Activated CD4-positive, alpha-beta T cell treated with anti-CD3 and anti-CD28 coated beads, Interleukin-2, amount 50 U/mL, for 16 hours (primary cell): ENCODE measurements at regions not wholly inside any gene's neighbourhood (a gene's known extent, or its start where the extent isn't known, plus 50 kb on each side); places are given as distances from the start of the nearest gene placed in this dataset.

Experiments
- DNase-seq: peaks from one replicate; pipeline ENCODE4 v3.0.0-alpha.2; 2020

DNA sequence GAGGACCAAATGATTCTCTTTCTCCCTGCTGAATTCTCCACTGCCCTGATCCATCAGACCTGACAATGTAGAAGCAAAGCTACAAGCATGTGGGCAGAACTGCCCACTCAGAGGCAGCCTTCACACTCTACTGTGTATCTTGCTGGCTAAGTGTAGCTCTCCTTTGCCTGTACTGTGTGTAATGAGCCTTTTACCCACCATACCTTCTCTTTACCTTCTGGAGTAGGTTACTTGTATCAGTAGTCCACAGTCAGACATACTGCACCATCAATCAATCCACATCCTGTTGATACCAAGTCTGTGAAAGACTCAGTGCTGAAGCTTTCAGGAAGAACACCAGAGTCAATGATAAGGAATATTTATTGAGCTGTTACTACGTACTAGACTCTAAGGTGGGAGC is 440.7 kb upstream of the ARHGEF26 start:
- no peak for DNase-seq

DNA sequence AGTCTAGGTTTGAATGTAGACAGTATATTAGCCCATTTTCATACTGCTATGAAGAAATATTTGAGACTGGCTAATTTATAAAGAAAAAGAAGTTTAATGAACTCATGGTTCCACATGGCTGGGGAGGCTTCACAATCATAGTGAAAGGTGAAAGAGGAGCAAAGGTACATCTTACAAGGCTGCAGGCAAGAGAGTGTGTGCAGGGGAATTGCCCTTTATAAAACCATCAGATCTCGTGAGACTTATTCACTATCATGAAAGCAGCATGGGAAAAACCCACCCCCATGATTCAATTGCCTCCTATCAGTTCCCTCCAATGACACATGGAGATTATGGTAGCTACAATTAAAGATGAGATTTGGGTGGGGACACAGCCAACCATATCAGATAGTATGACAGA is 440.1 kb upstream of the ARHGEF26 start:
- DNase-seq, result no peak

DNA sequence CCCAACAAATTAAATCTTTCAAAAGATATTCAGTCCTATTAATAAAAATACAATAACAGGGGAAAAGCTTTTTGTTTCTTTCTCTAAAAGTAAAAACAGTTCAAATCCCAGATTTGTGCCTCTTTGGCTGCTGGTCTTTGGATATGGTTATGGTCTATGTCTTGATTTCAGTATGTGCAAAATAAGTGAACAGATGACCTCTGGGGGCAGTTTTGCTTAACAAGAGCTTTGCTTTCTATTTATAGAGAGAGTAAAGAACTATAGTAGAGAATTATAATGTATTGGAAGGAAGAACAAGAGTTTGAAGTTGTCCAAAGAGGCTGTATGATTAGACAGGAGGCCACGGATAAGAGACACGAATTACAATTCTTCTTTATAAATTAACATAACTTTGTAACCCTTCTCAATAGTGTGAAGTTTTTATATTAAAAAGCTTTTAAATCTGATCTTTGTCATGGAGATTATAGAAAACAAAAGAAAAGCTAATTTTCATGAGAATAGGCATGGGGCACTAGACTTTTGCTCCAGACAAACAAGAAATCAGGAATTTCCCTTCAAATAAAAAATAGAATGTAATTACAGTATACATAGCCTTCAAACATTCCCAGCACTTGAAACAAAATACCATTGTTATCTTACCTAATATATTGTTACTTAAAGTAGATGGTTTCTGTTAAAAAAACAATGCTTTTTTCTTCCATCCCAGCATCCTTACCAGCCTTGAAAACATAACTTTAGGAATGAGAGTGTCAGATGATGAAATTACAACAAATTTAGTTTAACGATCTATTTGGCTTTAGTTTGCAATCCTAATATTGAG is 432.7 kb upstream of the ARHGEF26 start:
- DNase-seq, result no peak

DNA sequence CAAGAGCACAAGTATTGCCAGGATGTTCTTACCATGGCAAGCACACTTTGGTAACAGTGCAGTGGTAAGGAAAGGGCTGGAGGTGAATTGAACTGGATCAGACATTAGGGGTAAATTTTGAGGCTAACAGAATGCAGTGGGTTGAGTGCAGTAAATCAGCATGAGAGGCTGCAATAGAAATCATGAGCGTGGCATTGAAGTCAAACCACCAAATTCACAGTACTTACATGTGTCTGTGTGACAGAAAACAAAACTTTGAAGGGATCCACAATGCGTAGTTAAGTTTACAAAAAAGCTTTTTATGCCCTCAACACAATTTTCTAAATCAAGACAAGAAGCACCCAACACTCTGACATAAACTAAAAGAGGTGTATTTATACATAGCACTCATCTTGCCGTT is 428.0 kb upstream of the ARHGEF26 start:
- no peak for DNase-seq

DNA sequence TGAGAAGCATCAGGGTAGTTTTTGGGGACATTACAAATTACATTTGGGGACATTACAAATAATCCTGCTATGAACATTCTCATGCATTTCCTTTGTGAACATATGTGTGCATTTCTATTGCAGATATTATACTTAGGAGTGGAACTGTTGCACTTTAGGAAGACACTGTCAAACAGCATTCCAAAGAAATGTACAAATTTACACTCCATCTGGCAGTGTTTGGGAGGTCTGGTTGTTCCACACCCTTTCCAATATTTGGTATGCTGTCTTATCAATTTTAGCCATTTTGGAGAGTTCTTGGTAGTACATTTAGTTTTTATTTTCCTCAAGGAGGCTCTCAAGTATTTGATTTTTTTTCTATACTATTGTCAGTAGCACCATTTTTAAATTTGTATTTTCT is 419.1 kb upstream of the ARHGEF26 start:
- DNase-seq, result no peak

DNA sequence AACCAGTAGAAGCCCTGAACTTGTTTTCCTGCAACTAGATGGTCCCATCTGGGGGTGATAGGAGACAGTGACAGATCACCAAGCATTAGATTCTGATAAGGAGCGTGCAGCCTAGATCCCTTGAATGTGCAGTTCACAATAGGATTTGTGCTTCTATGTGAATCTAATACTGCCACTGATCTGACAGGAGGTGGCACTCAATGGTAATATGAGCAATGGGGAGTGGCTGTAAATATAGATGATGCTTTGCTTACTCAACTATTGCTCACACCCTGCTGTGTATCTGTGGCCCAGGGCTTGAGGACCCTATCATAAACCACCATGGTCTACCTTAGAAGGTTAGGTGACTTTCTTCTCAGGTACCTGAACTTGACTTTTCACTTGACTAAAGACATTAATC is 417.1 kb upstream of the ARHGEF26 start:
- DNase-seq, result no peak

DNA sequence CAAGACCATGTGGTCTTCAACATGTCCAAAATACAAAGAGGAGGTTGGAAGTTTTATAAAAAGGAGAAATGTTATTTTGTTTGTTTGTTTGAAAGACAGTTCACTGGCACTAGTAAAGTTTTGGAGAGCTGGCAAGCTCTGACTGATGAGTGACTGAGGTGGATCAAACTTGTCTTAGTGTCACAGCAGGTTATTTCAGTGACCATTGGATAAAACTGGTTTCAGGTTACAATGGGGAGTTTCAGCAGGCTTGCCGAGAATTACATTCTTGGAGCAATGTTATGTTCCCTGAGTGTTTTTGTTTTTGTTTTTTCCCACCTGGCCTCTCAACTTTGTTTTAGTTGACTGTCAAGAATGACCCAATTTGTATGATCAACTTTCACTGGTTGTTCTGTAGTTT is 414.5 kb upstream of the ARHGEF26 start:
- DNase-seq, result no peak

DNA sequence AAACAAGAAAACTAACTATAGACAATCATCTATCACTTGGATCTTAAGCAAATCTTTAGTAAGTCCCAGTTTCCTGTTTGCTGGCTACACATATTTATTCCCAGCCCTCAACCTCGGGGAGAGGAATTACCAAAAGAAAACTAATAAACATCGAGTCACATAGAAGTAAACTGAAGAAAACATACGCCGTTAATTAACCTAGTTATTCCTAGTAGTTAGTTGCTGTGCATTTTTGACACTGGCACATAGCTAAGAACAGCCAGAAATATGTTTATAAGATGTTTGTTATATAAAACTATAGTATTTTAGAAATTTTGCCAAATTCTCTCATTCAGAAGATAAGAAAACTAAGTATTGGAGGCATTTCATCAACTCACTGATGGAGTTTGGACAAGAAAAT is 407.2 kb upstream of the ARHGEF26 start:
- no peak for DNase-seq

DNA sequence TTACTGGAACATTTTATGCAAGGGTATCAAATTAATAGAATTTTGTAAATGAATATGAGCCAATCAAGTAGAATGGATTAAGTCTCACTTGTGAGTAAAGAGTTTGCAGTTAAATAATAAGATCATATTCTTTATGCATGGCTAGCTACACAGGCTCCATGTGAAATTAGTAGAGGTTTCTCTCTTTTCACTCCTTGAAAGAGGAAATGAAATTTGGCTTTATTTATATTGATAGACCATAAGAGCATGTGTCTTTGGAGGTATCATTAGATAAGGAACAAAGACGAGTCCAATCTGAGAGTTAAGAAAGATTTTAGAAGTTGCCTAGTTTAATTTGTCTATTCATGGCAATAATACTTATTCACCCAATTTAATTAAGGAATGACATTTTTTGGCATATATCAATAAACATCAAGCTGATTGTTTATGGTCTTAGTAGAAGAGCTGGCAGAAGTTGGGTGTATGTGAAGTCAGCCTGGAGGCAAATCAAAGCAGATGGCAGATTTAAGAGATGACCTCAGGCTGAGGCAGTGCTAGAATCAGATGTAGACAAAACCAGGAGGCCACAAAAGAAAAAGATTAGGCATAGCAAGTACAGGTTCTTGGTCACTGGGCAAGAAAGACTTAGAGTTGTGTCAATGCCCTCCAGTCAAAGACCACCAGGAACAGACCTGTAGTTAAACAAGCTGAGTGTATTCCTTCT is 406.5 kb upstream of the ARHGEF26 start:
- DNase-seq, result no peak

DNA sequence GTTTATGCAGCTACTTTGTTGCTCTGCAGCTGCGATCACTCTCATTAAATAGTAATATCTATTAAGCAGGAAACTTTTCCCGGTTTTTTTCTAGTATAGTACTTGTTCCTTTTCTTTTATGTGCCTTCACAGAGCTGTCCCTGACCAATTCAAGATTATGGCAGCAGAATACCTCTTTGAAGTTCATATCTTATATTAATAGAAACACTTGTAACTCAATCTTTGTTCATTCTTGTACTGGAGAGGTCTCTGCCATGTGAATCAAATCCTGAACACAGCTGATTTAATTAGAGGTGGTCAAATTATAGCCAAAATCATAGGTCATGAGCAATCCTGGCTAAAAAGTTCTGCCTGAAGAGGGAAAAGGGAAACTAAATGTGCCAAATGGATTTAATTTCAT is 399.0 kb upstream of the ARHGEF26 start:
- no peak for DNase-seq

DNA sequence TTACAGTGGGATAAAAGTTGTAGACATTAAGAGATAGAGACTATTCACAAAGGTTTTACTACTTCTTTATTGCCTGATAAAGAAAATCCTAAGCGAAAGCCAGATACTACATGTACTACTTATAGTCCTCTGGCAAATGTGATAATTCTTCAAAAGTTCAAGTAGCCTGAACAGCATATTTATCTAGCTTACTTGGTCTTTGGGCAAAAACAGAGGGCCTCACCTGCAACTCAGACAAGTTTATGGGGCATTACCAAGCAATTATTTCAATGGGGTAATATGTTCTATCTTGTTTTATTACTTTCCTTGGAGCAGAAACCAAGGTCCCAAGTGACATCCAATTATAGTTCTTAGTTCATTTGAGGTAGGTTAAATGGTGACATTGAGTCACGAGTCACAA is 390.1 kb upstream of the ARHGEF26 start:
- no peak for DNase-seq

DNA sequence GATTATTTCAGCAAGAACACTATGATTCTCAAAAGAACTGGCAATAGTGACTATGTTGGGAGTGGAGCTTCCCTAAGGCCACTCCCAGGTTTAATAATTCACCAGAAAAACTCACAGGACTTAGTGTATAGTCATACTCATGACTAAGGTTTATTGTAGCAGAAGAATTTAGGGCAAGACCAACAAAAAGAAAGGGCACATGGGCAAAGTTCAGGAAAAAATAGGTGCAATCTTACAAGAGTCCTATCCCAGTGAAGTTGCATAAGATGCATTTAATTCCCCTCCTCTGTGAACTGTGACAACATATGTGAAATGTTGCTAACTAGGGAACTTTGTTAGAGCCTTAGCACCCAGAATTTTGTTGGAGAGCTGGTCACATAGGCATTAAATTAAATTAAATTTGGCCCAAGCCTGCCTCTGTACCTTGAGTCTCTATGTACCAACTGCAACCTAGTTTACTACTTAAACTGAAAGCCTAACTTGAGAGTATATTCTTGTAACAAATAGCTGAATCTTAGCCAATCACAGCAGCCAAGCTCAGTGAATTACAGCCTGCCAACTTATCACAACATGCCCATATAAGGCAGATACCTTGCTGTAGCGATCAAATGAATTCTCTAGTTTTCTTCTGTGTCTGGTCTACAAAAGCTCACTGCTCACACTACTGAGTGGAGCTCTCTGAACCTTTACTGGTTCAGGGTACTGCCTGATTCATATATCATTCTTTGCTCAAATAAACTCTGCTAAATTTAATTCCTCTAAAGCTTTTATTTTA is 386.2 kb upstream of the ARHGEF26 start:
- DNase-seq, result no peak

DNA sequence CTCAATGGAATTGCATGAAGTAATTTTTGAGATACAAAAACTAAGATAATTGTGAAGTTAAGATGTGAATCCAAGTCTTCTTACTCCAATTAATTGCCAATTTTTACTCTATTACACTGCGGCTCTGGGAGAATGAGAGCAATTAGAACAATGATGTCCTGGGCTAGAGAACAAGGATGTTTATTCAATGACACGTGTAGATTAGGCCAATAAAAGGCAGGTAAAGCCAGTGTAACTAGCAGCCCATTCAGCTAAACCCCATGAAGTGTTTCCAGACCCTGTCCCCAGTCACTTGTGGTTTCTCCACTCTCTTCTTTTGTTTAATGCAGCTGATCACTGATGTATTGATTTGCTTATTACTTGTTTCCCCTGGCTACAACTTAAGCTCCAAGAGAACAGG is 381.1 kb upstream of the ARHGEF26 start:
- no peak for DNase-seq

DNA sequence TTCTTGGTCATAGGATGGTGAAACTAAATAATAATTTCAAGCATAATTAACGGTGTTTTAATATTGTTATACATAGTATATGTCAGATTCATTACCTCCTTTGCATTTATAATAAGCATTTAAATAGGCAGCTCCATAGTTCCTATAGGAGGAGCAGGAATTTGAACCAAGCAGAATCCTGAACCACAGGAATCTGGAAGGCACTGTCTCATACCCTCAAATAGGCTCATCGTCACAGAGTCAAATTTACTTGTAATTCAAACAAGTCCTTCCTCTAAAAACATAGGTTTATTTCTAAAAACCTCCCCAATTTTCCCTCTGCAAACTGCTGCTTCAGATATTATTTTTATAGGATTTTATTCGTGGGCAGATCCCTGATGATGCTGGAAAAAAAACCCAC is 376.3 kb upstream of the ARHGEF26 start:
- DNase-seq, result no peak

DNA sequence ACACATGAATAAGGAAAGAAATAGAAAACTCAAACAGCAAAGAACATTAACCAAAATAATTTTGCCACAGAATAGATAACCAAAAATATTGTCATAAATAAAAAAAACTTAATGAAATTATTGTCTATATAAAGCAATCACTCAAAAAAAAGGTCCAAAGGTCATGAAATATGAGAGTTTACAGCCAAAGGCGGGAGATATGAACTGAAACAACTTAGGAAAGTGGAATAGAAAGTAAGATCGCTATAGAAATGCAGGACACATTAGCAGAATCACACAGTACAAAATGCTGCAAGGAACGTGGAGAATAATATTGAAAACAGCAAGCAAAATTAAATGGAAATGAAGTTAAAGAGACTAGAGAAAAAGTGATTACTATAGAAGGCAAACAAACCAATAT is 375.0 kb upstream of the ARHGEF26 start:
- no peak for DNase-seq

DNA sequence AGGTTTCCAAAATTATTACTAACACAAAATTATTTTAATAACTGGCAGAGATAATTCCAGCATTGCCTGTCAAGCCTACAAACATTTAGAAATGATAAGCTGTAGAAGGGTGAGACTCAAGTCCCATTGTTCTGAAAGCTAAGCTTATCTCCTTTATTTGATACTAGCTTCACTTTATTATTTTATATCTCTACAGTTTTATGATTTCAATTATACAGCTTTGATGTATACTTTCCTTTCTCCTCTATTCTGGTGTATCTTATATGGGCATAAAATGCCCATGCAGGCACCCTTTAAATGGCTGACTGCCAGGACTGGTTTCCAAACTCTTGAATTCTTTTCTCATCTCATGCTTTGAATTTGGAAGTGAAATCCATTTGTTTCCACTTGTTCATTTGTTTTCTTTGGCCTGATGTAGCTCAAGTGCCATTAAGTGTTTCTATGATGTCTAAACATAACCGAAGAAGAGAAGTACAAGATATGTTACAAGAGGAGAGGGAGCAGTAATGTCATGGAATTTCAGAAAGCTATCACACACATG is 372.1 kb upstream of the ARHGEF26 start:
- no peak for DNase-seq

DNA sequence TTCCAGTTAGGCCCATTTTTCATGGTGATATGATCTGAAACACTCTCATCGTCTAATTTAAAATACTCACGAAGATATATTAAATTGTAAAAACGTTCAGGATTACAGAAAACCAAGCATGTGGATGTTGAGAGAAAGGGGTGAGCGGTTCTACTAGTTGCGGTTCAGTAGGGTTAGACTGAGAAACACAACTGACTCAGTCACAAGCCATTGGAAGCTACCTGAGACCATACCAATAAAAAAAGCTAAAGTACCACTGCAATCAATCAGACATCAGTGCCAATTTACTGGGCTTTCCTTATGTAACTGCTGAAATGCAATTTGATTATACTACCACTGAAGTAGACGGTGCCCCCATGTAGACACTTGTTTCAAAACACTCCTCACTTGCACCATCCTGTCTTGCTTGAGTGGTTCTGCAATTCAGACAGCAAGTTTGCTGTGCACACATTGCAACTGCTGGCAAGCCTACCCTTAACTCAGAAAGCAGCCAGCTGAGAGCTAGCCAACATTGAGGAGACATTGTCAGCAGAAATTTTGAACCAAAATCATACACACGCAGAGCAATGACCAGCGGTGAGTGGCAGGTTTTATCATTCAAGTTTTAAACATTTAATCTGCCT is 368.7 kb upstream of the ARHGEF26 start:
- no peak for DNase-seq

DNA sequence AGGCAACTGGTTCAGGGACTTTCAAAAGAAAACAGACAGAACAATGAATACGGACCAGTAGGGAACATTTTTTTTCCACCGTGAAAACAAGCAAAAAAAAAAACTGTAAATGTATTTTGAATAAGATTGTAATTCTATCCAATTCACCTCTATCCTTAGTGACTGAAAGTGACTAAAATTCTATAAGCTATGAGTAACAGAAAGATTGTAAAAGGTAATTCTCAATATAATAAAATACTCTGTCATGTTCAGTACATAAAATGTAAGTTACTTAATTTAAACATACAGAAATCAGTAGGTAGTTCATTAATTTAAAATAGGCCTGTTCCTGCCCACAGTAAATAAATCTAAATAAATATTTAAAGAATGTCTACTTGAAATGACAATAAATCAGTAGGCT is 368.2 kb upstream of the ARHGEF26 start:
- no peak for DNase-seq

DNA sequence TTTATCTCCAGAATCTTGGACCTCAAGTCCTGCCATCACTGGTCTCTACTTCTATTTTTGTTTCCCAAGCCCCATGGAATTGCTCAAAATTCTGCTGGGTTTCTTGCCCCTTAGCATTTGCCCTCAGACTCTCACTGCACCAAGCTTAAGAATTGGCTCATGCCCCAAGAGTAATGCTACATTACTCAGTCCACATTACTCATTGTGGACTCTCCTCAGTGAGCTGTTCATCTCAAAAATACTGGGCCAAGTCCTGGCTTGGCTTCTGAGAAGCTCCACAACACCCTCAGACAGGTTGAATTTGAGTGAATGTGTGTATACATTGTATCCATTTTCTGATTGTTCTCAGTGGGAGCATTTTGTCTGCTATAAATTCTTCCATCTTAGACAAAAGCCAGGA is 364.4 kb upstream of the ARHGEF26 start:
- no peak for DNase-seq

DNA sequence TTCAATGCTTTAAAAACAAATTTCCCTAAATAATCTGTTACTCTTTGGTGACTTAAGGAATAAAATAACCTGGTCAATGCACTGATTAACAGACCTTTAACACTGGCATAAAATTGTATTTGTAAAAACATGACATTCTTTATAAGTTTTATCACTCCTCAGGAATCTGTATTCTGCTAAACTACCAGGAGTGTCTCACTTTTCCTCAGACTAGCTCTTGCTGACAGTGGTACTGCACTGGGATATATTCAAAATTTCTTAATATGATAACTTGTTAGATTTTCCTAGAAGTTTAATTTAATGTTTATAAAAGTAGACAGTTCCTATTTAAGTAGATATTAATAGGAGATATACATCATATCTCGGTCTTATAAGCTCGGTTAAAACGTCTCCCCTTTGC is 363.4 kb upstream of the ARHGEF26 start:
- DNase-seq, result no peak

DNA sequence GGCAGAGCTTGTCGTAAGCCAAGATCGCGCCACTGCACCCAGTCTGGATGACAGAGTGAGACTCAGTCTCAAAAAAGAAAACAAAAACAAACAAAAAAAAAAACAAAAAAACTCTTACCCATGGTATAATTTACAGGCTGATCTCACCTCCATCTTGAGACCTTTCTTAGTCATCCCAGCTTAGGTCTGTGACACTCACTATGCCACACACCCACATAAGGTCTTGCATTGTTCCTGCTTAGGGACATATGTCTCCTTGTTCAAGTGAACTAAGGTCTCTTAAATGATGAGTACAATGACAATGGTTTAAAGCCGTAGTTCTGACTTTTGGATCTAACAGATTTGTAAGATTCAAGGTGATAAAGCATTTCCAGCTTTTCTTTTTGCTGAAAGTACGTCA is 360.2 kb upstream of the ARHGEF26 start:
- no peak for DNase-seq

DNA sequence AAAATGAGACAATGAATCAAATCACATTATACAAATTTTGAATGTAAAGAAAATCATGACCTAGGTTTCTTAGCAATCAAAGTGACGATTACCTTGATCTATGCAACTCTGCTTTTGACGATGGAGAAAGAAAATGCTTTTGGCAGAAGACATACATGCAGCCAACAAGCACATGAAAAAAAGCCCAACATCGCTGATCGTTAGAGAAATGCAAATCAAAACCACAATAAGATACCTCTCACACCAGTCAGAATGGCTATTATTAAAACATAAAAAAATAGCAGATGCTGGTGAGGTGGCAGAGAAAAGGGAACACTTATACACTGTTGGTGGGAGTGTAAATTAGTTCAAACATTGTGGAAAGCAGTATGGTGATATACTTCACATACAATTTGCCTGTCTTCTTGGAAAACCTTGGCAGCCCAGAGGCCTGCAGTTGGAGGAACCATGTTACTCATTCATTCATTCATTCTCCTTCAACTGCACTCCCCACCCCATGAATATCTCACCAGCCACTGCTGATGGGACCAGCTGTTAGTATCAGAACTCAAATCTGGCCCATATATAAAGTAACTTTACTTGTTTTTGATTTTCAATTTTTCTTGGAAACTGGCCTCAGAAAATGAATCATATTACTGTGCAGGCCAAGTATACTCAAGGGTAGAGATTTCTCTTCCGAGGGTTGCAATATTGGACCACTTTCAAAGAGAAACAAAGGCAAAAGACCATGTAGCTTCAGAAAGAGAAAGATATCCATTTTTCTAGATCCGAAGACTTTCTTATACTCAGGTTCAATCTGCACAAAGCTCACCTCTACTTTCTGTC is 358.6 kb upstream of the ARHGEF26 start:
- DNase-seq, result no peak
